ENCODE measurements at regions not wholly inside any gene's neighbourhood (a gene's known extent, or its start where the extent isn't known, plus 50 kb on each side); places are given as distances from the start of the nearest gene placed in this dataset.
"Not testable (repeated sequence)": the region's sequence is repeated elsewhere in the genome, so short reads cannot be mapped to it uniquely, and the experiment has no call there.

DNA sequence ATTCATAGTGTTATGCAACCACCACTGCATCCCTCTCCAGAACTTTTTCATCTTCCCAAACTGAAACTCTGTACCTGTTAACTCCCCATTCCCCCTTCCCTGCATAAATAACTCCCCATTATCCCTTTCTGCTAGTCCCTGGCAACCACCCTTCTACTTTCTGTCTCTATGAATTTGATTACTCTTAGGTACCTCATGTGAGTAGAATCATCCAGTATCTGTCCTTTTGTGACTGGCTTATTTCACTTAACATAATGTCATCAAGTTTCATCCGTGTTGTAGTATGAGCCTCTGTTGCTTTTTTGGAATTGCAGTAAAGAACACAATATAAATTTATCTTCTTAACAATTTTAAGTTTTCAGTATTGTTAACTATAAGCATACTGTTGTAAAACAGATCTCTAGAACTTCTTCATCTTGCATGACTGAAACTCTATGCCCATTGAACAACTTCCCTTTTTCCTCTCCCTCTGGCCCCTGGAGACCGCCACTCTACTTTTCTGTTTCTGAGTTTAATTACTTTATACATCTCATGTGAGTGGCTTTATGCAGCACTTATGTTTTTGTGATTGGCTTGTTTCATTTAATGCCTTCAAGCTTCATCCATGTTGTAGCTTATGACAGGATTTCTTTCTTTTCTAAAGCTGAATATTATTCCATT lies 87.3 kb upstream of the ABCC4 start:
- DNase-seq (ENCODE audit: low read depth in 2 of 2) = no peak

DNA sequence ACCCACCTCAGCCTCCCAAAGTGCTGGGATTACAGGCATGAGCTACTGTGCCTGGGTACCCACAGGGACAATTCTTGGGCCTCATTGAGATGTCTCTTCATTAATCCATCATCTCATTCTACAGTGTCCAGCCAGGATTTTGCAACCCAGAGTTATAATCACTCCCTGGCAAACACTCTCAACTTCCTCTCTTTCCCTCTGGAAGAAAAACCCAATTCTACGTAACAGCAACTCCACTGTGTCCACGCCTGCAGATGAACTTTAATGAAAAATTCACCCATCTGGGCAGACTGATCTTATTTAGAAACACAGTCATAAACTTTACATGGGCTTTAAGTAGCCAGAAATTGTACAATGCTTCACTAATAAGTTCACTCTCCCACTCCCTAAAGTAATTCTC lies 90.1 kb upstream of the ABCC4 start:
- DNase-seq (ENCODE audit: low read depth in 2 of 2) = no peak

DNA sequence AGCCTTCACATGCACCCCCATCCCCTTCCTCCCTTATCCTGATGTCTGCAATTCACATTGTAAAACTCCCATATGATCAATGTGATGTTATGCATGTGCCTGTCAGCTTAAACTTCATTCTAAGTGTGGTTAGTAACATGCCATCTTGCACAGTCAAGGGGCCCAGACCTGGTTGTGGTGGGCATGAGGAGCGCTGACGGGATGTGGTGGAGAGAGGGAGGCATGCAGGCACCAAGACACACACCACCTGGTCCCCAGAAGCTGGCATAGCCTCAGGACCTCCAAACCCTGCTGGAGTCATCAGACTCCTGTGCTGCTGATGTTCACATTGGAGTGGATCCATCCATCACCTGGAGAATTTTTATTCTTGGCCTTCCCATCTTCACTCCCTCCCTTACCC lies 90.5 kb upstream of the ABCC4 start:
- no peak for DNase-seq (ENCODE audit: low read depth in 2 of 2)

DNA sequence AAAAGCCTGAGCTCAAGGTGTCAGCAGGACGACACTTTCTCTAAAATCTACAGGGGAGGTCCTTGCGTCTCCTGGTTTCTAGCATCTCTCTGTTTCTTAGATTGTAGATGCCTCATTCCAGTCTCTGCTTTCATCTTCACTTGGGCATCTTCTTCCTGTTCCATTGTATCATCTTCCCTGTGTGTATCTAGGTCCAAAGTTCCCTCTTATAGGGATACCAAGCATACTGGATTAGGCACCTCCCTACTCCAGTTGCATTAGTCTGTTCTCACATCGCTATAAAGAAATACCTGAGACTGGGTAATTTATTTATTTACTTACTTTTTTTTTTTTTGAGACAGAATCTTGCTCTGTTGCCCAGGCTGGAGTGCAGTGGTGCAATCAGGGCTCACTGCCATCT lies 91.3 kb upstream of the ABCC4 start:
- no peak for DNase-seq (ENCODE audit: low read depth in 2 of 2)

DNA sequence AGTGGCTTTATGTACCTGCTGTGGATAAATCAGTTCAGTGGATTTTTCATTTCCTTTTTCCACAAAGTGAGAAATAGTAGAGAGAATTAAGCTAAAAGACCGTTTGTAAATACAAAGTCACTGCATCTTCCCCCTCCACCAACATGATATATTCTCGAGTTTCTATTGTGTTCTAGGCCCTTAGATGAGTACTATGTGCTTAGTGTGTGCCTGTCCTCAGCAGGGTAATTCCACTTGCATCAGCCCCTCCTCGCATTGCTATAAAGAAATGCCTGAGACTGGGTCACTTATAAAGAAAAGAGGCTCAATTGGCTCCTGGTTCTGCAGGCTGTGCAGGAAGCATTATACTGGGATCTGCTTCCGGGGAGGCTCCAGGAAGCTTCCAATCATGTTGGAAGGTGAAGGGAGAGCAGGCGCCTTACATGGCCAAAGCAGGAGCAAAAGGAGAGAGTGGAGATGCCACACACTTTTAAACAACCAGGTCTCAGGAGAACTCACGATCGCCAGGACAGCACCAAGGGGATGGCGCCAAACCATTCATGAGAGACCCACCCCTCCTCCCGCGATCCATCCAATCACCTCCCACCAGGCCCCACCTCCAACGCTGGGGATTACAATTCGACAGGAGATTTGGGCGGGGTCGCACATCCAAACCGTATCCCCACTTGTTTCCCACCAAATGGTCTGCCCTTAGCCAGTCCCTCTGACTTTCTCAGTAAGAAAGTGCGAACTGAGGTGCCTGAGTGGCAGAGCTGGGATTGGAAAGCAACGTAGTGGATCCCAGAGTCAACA lies 102.3 kb upstream of the ABCC4 start:
- DNase-seq (ENCODE audit: low read depth in 2 of 2) = peak; percentile 6 to 20

DNA sequence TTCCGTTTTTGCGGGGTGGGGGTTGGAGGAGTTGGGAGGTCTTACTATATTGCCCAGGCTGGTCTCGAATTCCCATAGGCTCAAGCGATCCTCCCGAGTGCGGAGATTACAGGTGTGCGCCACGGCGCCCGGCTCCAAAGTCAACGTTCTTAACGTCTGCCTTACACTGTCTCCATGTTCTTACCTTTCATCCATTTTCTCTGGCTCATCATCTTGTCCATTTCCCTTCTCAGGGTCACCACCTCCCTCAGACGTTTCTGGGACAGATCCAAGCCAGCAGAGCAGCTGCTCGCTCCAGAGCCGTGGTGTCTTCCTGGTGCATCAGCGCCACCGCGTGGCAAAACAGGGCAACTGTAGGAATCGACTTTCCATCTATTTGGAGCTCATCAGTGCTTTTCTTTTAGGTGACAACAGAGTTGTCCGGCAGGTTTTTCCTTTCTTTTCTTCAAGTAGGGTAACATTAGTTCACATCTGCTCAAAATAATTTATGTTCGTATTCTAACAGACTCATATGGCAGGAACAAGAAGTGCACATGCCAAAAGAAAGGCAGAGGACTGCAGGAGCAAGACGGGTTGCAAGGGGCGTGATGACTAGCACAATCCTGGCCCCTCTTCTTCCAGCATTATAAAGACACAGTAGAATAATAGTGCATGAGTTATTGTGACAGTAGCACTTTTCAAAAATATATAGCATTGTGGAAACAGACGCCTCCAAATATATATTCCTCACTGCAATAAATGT lies 103.1 kb upstream of the ABCC4 start:
- peak; percentile 80 to 82 for DNase-seq (ENCODE audit: low read depth in 2 of 2)

DNA sequence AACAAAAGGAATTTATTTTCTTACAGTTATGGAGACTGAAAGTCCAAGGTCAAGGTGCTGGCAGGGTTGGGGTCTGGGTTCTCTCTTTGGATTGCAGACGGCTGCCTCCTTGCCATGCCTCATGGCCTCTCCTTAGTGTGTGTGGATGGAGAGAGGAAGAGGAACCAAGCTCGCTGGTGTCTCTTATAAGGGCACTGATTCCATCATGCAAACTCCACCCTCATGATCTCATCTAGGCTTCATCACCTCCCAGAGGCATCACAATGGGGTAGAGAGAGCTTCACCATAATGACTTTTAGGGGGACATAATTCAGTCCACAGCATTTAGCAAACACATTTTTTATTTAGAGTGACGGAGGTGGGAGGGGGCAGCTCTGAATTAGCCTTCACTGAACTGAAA lies 104.9 kb upstream of the ABCC4 start:
- no peak for DNase-seq (ENCODE audit: low read depth in 2 of 2)

DNA sequence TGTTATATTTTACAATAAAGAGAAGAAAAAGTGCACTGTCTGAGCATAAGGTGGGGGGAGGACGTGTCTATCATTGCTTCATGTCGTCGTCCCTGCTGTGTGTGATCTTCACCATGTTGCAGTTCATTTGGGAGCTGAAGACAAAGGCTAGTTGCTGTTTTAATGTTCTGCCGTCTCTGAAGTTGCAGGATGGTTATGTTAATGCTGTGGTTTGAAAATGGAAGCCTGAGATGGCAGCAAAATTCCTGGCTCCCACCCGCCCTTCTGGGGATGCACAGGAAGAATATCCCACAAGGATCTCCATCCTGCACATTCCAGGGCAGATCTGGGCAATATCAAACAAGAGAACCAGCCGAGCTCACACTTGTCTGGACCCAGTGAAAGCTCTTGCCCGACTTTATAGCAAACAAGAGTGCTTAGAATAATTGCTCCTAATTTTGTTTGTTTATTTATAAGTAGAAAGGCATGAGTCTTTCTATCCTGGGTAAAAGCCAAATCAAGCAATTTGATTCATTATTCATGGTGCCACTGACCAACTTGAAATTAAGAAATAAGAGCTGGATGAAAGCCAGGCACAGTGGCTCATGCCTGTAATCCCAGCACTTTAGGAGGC lies 110.3 kb upstream of the ABCC4 start:
- DNase-seq (ENCODE audit: low read depth in 2 of 2) = no peak

DNA sequence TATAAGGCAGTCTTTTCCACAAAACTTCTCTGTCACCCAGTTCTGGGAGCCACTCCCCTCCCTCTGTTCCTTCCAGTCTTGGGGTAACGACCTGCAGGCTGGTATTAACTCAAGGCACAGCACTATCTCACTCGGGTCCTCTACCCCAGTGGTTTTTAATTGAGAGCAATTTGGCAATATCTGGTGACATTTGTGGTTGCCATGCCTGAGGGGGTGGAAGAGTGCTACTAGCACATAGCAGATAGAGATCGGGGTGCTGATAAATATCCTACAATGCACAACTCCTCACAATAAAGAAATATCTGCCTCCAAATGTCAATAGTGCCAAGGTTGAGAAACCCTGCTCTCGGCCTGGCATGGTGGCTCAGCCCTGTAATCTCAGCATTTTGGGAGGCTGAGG lies 117.7 kb upstream of the ABCC4 start:
- DNase-seq (ENCODE audit: low read depth in 2 of 2) = no peak

DNA sequence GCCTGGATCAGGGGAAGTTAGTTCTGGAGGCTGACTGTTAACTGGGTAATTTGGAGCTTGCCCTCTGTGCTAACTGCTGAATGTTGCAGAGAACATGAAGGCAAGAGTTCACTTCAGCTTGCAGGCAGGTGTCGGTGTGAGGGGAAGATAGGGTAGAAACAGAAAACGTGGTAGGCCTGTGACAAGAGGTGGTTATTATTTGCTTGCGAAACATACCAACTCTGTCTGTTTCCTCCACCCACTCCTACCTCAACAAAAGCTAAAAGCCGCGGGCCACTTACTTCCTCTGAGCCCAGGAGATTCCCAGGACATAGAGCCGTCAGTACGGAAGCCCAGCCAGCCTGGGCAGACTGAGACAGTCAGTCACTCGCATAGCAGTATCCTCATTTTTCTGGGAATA lies 119.2 kb upstream of the ABCC4 start:
- no peak for DNase-seq (ENCODE audit: low read depth in 2 of 2)

DNA sequence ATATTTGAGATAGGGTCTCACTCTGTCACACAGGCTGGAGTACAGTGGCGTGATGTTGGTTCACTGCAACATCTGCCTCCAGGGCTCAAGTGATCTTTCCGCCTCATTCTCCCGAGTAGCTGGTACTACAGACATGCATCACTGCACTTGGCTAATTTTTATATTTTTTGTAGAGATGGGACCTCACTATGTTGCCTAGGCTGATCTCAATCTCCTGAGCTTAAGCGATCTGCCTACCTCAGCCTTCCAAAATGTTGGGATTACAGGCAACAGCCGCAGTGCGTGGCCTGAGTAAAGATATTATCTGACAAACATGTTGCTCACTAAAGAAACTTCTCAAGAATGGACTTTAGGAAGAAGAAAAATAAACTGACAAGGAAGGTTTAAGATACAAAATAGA lies 125.4 kb upstream of the ABCC4 start:
- no peak for DNase-seq (ENCODE audit: low read depth in 2 of 2)

DNA sequence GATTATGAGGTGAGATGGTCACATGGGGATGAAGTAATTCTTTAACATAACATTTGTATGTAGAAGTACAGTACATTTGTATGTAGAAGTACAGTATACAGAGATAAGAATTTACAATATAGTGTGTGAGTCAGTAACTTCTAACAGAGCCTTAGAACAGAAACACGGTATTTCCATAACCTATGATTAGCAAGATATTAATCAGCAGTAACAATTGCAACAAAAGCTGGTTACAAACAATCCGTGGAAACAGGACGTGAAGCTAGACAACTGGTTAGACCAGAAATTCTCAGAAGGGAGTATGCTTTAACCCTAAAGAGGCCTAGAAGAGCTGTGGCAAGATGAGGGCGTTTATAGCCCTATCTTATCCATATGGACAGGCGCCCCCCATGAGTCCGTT lies 122.0 kb upstream of the CLDN10 start:
- DNase-seq (ENCODE audit: low read depth in 2 of 2) = not testable (repeated sequence)

DNA sequence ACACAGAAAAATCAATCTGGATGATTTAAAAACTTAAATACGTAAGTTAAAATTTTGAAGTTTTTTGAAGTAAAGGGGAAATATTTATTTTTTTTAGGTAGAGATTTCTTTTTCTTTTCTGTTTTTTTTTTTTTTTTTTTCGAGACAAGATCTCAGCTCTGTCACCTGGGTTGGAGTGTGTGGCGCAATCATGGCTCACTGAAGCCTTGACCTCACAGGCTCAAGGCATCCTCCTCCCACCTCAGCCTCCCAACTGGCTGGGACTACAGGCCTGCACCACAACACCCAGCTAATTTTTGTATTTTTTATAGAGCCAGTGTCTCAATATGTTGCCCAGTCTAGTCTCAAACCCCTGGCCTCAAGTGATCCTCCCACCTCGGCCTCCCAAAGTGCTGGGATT lies 120.4 kb upstream of the CLDN10 start:
- no peak for DNase-seq (ENCODE audit: low read depth in 2 of 2)

DNA sequence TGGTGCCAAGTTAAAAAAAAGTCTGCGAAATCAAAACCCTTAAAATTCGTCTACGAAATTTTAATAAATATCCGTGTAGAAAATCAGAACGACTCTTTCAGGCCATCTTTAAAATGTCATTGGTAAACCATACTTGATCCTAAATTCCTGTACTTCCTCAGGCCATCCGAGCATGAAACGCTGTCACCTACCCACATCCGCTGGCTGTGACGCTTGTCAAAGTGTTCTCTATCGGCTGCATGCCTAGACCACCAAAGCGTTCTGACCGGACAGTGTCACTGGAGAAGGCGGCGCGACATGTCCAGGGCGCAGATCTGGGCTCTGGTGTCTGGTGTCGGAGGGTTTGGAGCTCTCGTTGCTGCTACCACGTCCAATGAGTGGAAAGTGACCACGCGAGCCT lies 119.0 kb upstream of the CLDN10 start:
- no peak for DNase-seq (ENCODE audit: low read depth in 2 of 2)

DNA sequence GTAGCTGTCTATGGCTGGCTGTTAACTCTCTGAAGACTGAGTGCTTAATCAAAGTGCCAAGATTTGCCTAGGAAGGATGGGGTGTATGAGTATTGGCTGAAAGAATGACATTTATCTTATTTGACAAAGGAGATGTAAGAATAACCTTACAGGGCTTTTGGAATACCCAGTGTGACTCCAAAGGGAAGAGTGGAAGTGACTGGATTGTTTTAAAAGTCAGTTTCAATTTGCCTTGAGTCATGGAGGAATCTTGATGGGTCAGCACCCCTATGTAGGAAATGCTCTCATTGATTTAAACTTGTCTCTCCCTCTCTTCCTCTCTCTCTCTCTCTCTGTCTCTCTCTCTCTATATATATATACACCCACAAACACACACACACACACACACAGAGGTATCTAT lies 118.4 kb upstream of the CLDN10 start:
- no peak for DNase-seq (ENCODE audit: low read depth in 2 of 2)

DNA sequence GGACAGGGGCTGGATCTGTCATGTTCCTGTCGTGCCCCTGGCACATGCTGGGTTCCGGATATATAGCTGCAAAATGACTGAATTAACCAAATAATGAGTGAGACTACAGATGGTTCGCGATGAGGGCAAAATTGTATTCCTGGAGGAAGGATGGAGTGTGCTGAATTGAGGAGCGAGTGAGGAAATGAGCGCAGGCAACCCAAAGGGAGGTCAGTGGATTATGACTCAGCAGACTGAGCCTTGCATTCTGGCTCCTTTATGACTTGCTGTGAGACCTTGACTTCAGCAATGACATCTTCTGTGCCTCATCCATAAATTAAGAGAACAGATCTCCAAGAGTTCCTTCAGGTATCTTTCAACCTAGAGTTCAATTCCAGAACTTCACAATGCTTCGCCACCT lies 115.0 kb upstream of the CLDN10 start:
- peak in 1 of 2 donors; percentile 20 for DNase-seq (ENCODE audit: low read depth in 2 of 2)

DNA sequence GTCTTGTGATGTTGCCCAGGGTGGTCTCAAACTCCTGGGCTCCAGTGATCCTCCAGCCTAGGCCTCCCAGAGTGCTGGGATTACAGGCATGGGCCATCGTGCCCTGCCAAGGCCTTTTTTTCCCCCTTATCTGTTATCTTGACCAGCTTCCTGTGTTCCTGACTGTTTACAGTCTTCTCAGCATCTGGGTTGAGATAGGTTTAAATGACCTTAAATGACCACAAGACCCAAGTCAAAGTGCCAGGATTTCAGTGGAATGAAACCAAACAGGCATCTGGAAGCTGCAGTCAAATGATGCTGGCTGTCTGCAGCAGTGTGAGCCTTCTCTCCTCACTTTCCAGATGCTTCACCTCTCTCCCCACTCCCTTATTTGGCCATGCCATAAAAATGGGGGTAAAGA lies 114.2 kb upstream of the CLDN10 start:
- no peak for DNase-seq (ENCODE audit: low read depth in 2 of 2)

DNA sequence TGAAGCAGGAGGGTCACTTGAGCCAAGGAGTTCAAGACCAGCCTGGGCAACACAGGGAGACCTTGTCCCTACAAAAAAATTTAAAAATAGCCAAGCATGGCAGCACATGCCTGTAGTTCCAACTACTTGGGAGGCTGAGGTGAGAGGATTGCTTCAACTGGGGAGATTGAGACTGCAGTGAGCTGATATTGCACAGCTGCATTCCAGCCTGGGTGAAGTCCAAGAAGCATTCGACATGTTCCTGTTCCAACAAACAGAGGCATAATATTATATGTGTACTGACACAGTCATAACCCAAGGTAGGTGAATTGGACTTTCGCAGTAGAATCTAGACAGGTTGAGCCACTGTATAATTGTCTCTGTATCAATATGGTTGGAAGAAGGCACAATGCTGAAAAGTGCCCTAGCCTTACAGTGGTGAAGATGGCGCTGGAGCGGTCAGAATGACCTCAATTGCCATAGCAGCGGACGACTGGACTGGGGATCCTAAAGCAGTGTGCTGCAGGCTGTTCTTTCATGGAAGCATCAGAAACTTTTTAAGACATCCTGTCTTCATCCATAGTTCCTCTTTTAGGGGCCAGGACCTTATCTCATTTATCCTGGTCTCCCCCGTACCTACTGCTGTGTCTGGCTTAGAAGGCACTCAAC lies 112.0 kb upstream of the CLDN10 start:
- no peak for DNase-seq (ENCODE audit: low read depth in 2 of 2)

DNA sequence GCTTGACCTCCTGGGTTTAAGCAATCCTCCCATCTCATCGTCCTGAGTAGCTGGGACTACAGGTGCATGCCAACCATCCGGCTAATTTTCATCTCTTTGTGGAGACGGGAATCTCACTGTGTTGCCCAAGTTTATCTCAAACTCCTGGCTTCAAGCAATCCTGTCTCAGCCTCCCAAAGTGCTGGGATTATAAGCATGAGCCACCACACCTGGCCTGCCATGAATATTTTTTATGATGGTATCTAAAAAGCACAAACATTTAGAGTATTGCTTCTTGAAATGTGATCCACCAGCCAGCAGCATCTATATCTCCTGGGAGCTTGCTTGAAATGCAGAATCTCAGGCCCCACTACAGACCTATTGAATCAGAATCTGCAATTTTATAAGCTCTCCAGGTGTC lies 111.2 kb upstream of the CLDN10 start:
- DNase-seq (ENCODE audit: low read depth in 2 of 2) = no peak

DNA sequence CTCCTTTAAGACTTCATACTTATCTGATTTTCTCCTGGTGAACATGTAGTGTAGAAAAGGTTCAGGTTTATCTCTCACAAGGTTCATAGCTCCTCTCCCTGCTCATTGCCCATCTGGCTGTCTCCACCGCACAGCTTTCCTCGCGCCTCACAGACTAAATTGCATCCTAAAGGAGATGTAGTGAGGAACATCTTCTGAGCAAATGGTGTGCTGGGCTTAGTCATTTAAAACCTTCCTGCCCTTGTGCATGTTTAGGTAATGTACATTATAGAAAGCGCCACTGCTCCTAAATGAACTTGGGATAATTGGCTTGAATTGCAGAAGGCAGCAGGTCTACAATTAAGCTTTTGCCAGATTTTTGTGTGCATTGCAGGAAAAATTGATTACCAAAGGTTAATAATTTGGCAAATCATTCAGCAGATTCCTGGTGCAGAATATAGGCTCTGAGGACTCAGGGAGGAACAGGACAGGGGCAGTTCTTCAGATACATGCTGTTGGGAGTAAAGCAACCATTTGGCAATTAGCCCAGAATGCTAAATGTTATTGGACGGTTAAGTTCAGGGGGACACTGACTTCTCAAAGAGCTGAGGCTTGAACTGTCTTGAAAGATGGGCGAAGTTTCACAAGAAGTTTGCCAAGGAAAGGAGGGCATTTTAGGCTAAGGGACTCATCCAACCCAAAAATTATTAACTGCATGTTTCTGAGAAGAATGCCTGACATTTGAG lies 108.4 kb upstream of the CLDN10 start:
- DNase-seq (ENCODE audit: low read depth in 2 of 2) = no peak

DNA sequence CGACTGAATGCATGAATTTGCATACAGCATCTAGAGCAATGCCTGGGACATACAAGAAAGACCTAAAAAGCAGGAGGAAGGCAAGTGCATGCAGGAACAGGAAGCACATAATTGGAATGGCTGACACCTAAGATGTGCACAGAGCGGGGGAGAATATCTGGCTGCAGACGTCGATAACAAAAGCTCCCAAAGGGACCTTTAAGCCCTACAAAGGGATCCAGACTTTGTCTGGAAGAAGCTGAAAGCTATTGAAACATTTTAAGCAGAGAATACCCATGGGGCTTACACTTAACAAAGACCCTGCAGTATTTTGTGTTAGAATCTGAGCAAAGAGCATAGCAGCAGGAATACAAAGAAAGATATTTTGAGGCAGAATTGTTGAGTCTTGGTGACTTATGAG lies 107.4 kb upstream of the CLDN10 start:
- no peak for DNase-seq (ENCODE audit: low read depth in 2 of 2)
